Ectodermal cell (in vitro differentiated cells): ENCODE measurements at regions not wholly inside any gene's neighbourhood (a gene's known extent, or its start where the extent isn't known, plus 50 kb on each side); places are given as distances from the start of the nearest gene placed in this dataset.

Source experiments
- H3K27ac ChIP-seq: 2 replicates; pipeline ENCODE4 v1.7.0; 2013; ENCODE audit warnings: mild to moderate bottlenecking, low read depth, low read length; ENCODE audit not compliant: insufficient read depth, poor library complexity, severe bottlenecking
- H3K27me3 ChIP-seq: 2 replicates; pipeline ENCODE4 v1.7.0; 2013; ENCODE audit warnings: mild to moderate bottlenecking, low read length; ENCODE audit not compliant: insufficient read depth, control insufficient read depth, poor library complexity, severe bottlenecking
- H3K36me3 ChIP-seq: one replicate; pipeline ENCODE4 v1.7.0; 2013; ENCODE audit warnings: low read length; ENCODE audit not compliant: control insufficient read depth, insufficient read depth
- H3K4me1 ChIP-seq: one replicate; pipeline ENCODE4 v1.7.0; 2013; ENCODE audit warnings: low read length; ENCODE audit not compliant: control insufficient read depth, insufficient read depth
- H3K4me3 ChIP-seq: 2 replicates; pipeline ENCODE4 v1.7.0; 2013; ENCODE audit warnings: low read depth, low read length, control low read depth; ENCODE audit not compliant: insufficient read depth
- H3K9me3 ChIP-seq: 2 replicates; pipeline ENCODE4 v1.7.0; 2013; ENCODE audit warnings: mild to moderate bottlenecking, low read length, moderate library complexity; ENCODE audit not compliant: control insufficient read depth
- WGBS, 2 experiments: methylation state at CpG; one replicate each; pipeline ENCODE4 v1.1.7; 2013; ENCODE audit warnings: missing lambda C conversion rate in 2 of 2; 5-methylcytosine and 5-hydroxymethylcytosine counted together

GRCh38 chr4:79073471-79073870, 134.2 kb upstream of the PAQR3 start:
- Histone ChIP-seq H3K27me3 (no peaks in the 10 kb centered on the region), H3K27ac (no peak overlapping the region), H3K36me3 (no peaks in the 10 kb centered on the region), H3K4me1 (no peaks in the 10 kb centered on the region), H3K4me3 (no peak overlapping the region), H3K9me3 (no peaks in the 10 kb centered on the region)
- 40 to 50% methylated on average over 1 of the region's 1 CpG for WGBS, 2 experiments

DNA sequence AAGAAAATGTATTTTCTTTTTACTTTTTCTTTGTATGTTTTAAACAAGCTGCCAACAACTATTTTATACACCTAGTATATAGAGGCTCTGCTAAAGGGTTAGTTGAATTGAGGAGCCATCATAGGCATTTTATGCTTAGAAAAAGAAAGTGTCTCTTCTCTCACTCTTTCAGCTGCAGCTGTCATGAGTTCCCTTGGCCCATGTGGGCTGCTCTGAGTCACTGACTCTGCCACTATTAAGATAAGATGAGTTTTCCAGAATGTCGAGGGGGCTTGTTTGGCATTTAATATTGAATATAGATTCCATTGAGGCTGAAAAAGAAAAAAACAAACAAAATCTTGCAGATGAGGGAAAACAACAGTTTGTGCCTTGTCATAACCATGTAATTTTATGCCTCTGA, 126.0 kb upstream of the PAQR3 start:
- Histone ChIP-seq H3K27ac (no peak overlapping the region), H3K9me3 (no peaks in the 10 kb centered on the region), H3K4me1 (peaks cover 4% of the 10 kb centered on the region), H3K36me3 (no peaks in the 10 kb centered on the region), H3K4me3 (no peak overlapping the region), H3K27me3 (no peaks in the 10 kb centered on the region)
- WGBS, 2 experiments = 88 to 95% methylated on average over 1 of the region's 1 CpG

DNA sequence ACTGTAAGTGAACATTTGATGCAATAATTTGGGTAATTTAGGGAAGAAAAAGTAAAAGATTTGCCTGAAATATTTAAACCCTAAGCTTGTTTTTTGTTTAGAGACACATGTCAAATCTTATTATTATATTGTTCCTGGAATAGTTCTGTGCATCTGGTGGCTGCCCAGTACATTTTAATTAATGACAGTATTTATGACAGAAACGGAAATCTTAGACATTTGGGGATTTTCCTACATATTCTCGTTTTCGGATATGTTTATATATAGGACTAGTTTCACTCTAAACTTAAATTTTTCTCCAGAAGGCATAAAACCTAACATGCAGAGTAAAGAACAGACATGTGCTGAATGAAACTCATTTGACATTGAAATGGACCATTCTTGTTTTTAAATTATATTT, 125.6 kb upstream of the PAQR3 start:
- Histone ChIP-seq H3K9me3 (no peaks in the 10 kb centered on the region), H3K36me3 (no peaks in the 10 kb centered on the region), H3K4me3 (no peak overlapping the region), H3K4me1 (peaks cover 7% of the 10 kb centered on the region), H3K27ac (no peak overlapping the region), H3K27me3 (no peaks in the 10 kb centered on the region)
- 86% methylated on average over 1 of the region's 3 CpGs; no CpG with 5 or more reads in 1 of the 2 experiments for WGBS, 2 experiments

- no peak overlapping the region for H3K4me3 ChIP-seq
- no peaks in the 10 kb centered on the region for H3K27me3 ChIP-seq
- peaks cover 27% of the 10 kb centered on the region for H3K4me1 ChIP-seq
- no peaks in the 10 kb centered on the region for H3K36me3 ChIP-seq
- H3K27ac ChIP-seq = no peak overlapping the region
- no peaks in the 10 kb centered on the region for H3K9me3 ChIP-seq
- 96 to 97% methylated on average over 3 to 4 of the region's 4 CpGs for WGBS, 2 experiments
Observed at GRCh38 chr4:79059631-79060399, 120.6 kb upstream of the PAQR3 start.

- H3K27me3 ChIP-seq = no peaks in the 10 kb centered on the region
- 77 to 79% methylated on average over 2 of the region's 2 CpGs for WGBS, 2 experiments
- H3K27ac ChIP-seq = no peak overlapping the region
- H3K4me1 ChIP-seq = peaks cover 27% of the 10 kb centered on the region
- no peaks in the 10 kb centered on the region for H3K36me3 ChIP-seq
- no peak overlapping the region for H3K4me3 ChIP-seq
- H3K9me3 ChIP-seq = no peaks in the 10 kb centered on the region
Observed at GRCh38 chr4:79057772-79058171, 118.5 kb upstream of the PAQR3 start.

DNA sequence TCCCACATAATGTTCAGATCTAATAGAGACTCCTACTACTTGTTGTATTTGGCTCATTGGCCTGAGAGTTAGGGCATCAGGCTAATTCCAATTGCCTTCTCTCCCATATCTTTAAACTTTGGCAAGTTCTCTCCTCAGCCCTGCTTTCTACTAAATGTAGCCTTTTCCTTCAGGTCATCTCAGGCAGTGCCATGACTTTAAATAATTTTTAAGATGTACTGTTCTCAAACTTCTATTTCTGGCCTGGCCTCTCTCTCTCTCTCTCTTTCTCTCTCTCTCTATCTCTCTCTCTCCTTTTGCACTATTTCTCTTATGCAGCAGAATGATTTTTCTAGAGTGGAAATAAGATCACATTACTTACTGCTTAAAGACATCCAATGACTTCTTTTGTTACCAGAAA, 114.5 kb upstream of the PAQR3 start:
- Histone ChIP-seq H3K36me3 (no peaks in the 10 kb centered on the region), H3K27ac (no peak overlapping the region), H3K27me3 (no peaks in the 10 kb centered on the region), H3K9me3 (no peaks in the 10 kb centered on the region), H3K4me3 (no peak overlapping the region), H3K4me1 (peaks cover 16% of the 10 kb centered on the region)

DNA sequence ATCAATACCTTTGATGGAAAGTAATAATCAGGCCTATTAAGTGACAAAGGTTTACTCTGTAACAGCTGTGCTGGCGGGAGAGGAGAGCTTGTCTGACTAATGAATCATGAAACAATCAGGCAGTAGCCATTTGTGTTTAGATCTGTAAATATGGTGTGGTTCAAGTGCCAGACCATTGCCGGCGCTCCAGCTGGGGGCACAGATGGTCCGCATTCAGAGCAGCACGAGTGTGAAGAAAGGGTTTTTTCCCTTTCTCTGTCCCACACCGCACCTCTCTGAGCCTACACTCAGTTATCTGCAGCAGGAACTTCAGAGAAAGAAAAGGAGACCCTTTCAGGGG, 111.3 kb upstream of the PAQR3 start:
- no peaks in the 10 kb centered on the region for H3K9me3 ChIP-seq
- 87 to 88% methylated on average over 6 of the region's 6 CpGs for WGBS, 2 experiments
- no peak overlapping the region for H3K4me3 ChIP-seq
- H3K4me1 ChIP-seq = no peaks in the 10 kb centered on the region
- no peak overlapping the region for H3K27ac ChIP-seq
- no peaks in the 10 kb centered on the region for H3K27me3 ChIP-seq
- H3K36me3 ChIP-seq = no peaks in the 10 kb centered on the region

DNA sequence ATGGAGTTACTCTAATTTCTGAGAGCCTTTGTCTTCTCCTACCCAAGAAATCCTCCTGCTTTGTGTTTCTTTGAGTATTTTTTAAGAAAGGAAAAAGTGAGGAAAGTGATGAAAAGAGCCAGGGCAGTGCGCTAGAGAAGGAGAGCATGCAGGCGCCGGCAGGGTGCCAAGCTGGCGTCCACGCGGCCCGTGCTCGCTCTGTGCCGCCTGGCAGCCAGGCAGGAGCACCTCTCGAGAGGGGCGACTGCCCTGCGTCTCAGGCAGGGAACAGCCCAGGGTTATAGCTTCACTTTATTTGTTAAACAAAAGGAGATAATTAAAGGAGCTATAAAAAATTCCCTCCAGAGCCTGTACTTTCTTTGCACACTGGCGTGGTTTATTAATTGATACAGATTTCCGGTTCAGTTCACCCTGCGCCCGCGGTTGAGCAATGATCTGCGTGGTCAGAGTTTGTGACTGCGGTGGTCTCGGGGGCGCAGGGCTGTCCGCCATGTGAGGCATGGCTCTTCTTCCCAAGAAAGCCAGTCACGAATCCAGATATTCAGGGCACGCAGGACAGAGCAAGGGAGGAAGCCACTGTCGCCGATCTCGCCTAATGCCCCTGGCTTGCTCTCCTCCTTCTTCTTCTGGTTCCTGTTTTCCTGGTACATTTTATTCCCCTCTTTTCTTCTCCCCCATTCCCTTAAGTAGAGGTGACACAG, 110.8 kb upstream of the PAQR3 start:
- H3K27ac ChIP-seq = no peak overlapping the region
- H3K4me3 ChIP-seq = no peak overlapping the region

GRCh38 chr4:79048878-79049277, 109.6 kb upstream of the PAQR3 start:
- no peak overlapping the region for H3K27ac ChIP-seq
- H3K4me1 ChIP-seq = no peaks in the 10 kb centered on the region
- no peak overlapping the region for H3K4me3 ChIP-seq
- no peaks in the 10 kb centered on the region for H3K9me3 ChIP-seq
- WGBS, 2 experiments = 87 to 92% methylated on average over 4 of the region's 4 CpGs
- H3K36me3 ChIP-seq = no peaks in the 10 kb centered on the region
- H3K27me3 ChIP-seq = no peaks in the 10 kb centered on the region

More for the DNA sequence above, 110.8 kb upstream of the PAQR3 start:
- H3K27me3 ChIP-seq = no peaks in the 10 kb centered on the region
- H3K9me3 ChIP-seq = no peaks in the 10 kb centered on the region
- H3K36me3 ChIP-seq = no peaks in the 10 kb centered on the region
- 93 to 97% methylated on average over 26 to 27 of the region's 27 CpGs for WGBS, 2 experiments
- H3K4me1 ChIP-seq = no peaks in the 10 kb centered on the region

- Histone ChIP-seq H3K9me3 (no peaks in the 10 kb centered on the region), H3K27me3 (no peaks in the 10 kb centered on the region), H3K36me3 (no peaks in the 10 kb centered on the region), H3K27ac (no peak overlapping the region), H3K4me3 (no peak overlapping the region), H3K4me1 (no peaks in the 10 kb centered on the region)
- WGBS, 2 experiments = 92 to 100% methylated on average over 1 of the region's 1 CpG
Observed at GRCh38 chr4:79047316-79047715, 108.1 kb upstream of the PAQR3 start.
